Thyroid gland (tissue), 4 donors: ENCODE measurements at regions not wholly inside any gene's neighbourhood (a gene's known extent, or its start where the extent isn't known, plus 50 kb on each side); places are given as distances from the start of the nearest gene placed in this dataset.
"Not testable (repeated sequence)": the region's sequence is repeated elsewhere in the genome, so short reads cannot be mapped to it uniquely, and the experiment has no call there.

Experiments used
- POLR2A ChIP-seq, 2 donors: fragments of 450-650 bp; IDR thresholded peaks; one replicate each; pipeline ENCODE4 v1.6.1; 2017; ENCODE audit warnings: antibody characterized with exemption in 2 of 2, mild to moderate bottlenecking in 2 of 2, moderate library complexity in 1 of 2
- TF ChIP-seq, protein P1 (sequence below), 6 experiments: fragments of 200-600 bp in 3 of 6; fragments of 450-650 bp in 3 of 6; sonication (generic) in 3 of 6; IDR thresholded peaks; one replicate each; pipeline ENCODE4 v1.5.1; 2016 to 2019; ENCODE audit warnings: antibody characterized with exemption in 6 of 6, mild to moderate bottlenecking in 2 of 6, inconsistent platforms in 1 of 6, moderate library complexity in 1 of 6

GRCh38 chr9:97778740-97779139 lies 74.3 kb upstream of the FOXE1 start:
- not testable (repeated sequence) for TF ChIP-seq POLR2A (IDR thresholded peaks at IDR 0.05)
- TF ChIP-seq, protein P1, sequence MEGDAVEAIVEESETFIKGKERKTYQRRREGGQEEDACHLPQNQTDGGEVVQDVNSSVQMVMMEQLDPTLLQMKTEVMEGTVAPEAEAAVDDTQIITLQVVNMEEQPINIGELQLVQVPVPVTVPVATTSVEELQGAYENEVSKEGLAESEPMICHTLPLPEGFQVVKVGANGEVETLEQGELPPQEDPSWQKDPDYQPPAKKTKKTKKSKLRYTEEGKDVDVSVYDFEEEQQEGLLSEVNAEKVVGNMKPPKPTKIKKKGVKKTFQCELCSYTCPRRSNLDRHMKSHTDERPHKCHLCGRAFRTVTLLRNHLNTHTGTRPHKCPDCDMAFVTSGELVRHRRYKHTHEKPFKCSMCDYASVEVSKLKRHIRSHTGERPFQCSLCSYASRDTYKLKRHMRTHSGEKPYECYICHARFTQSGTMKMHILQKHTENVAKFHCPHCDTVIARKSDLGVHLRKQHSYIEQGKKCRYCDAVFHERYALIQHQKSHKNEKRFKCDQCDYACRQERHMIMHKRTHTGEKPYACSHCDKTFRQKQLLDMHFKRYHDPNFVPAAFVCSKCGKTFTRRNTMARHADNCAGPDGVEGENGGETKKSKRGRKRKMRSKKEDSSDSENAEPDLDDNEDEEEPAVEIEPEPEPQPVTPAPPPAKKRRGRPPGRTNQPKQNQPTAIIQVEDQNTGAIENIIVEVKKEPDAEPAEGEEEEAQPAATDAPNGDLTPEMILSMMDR (IDR thresholded peaks at IDR 0.05): not testable (repeated sequence)
